Mesodermal cell (in vitro differentiated cells): ENCODE measurements at regions not wholly inside any gene's neighbourhood (a gene's known extent, or its start where the extent isn't known, plus 50 kb on each side); places are given as distances from the start of the nearest gene placed in this dataset.
"Not testable (repeated sequence)": the region's sequence is repeated elsewhere in the genome, so short reads cannot be mapped to it uniquely, and the experiment has no call there.

Experiments used
- H3K27ac ChIP-seq: 2 replicates; pipeline ENCODE4 v1.7.0; 2013; ENCODE audit warnings: mild to moderate bottlenecking, low read depth, low read length, moderate library complexity; ENCODE audit not compliant: severe bottlenecking
- H3K36me3 ChIP-seq: 2 replicates; pipeline ENCODE4 v1.7.1; 2013; ENCODE audit warnings: mild to moderate bottlenecking, low read length, moderate library complexity; ENCODE audit not compliant: control insufficient read depth, insufficient read depth
- H3K4me1 ChIP-seq: one replicate; pipeline ENCODE4 v1.7.1; 2013; ENCODE audit warnings: mild to moderate bottlenecking, low read length; ENCODE audit not compliant: insufficient read depth, control insufficient read depth, poor library complexity, severe bottlenecking
- H3K4me3 ChIP-seq: 2 replicates; pipeline ENCODE4 v1.7.0; 2013; ENCODE audit warnings: low read length, control low read depth, mild to moderate bottlenecking; ENCODE audit not compliant: insufficient read depth, poor library complexity, severe bottlenecking; ENCODE audit errors: extremely low read depth
- H3K9me3 ChIP-seq: 2 replicates; pipeline ENCODE4 v1.7.1; 2013; ENCODE audit warnings: mild to moderate bottlenecking, low read length, moderate library complexity; ENCODE audit not compliant: control insufficient read depth
- whole genome bisulfite sequencing, 2 experiments: methylation state at CpG; one replicate each; pipeline ENCODE4 v1.1.5; 2013; ENCODE audit warnings: missing lambda C conversion rate in 2 of 2; ENCODE audit not compliant: insufficient coverage in 2 of 2; 5-methylcytosine and 5-hydroxymethylcytosine counted together

- not testable (repeated sequence) for H3K9me3 ChIP-seq, H3K4me3 ChIP-seq
- 95 to 99% methylated on average over 9 to 11 of the region's 15 CpGs for WGBS, 2 experiments
These were observed 77.9 kb upstream of the PCDH20 start for GRCh38 chr13:61493556-61493955.

GRCh38 chr13:61486496-61486895, 70.8 kb upstream of the PCDH20 start:
- no peaks in the 10 kb centered on the region for H3K9me3 ChIP-seq
- H3K4me1 ChIP-seq: no peaks in the 10 kb centered on the region
- H3K4me3 ChIP-seq: no peak overlapping the region
- no peak overlapping the region for H3K27ac ChIP-seq
- H3K36me3 ChIP-seq: no peaks in the 10 kb centered on the region
- WGBS, 2 experiments: 88 to 100% methylated on average over 5 of the region's 6 CpGs

More at GRCh38 chr13:61493556-61493955, 77.9 kb upstream of the PCDH20 start:
- H3K4me1 ChIP-seq, H3K27ac ChIP-seq, H3K36me3 ChIP-seq: not testable (repeated sequence)

GRCh38 chr13:61485128-61485765, 69.6 kb upstream of the PCDH20 start:
- H3K4me3 ChIP-seq: no peak overlapping the region
- no CpG with 5 or more reads among the region's 2 CpGs for WGBS, 2 experiments
- H3K9me3 ChIP-seq: no peaks in the 10 kb centered on the region
- no peak overlapping the region for H3K27ac ChIP-seq
- H3K36me3 ChIP-seq: no peaks in the 10 kb centered on the region
- H3K4me1 ChIP-seq: no peaks in the 10 kb centered on the region

- Histone ChIP-seq H3K27ac (no peak overlapping the region), H3K9me3 (no peaks in the 10 kb centered on the region), H3K4me1 (no peaks in the 10 kb centered on the region), H3K4me3 (no peak overlapping the region), H3K36me3 (no peaks in the 10 kb centered on the region)
- 82 to 100% methylated on average over 1 to 3 of the region's 5 CpGs for WGBS, 2 experiments
These were observed 62.0 kb upstream of the PCDH20 start for GRCh38 chr13:61477619-61478018.

GRCh38 chr13:61470786-61471185, 55.1 kb upstream of the PCDH20 start:
- no CpG with 5 or more reads among the region's 2 CpGs for WGBS, 2 experiments
- H3K36me3 ChIP-seq: no peaks in the 10 kb centered on the region
- H3K27ac ChIP-seq: no peak overlapping the region
- H3K9me3 ChIP-seq: no peaks in the 10 kb centered on the region
- H3K4me1 ChIP-seq: no peaks in the 10 kb centered on the region
- no peak overlapping the region for H3K4me3 ChIP-seq

GRCh38 chr13:61466280-61466679, 50.6 kb upstream of the PCDH20 start:
- no CpG with 5 or more reads among the region's 3 CpGs for WGBS, 2 experiments
- Histone ChIP-seq H3K4me3 (no peak overlapping the region), H3K27ac (no peak overlapping the region), H3K9me3 (no peaks in the 10 kb centered on the region), H3K36me3 (no peaks in the 10 kb centered on the region), H3K4me1 (no peaks in the 10 kb centered on the region)
